ENCODE measurements at regions not wholly inside any gene's neighbourhood (a gene's known extent, or its start where the extent isn't known, plus 50 kb on each side); places are given as distances from the start of the nearest gene placed in this dataset.

GRCh38 chr6:91045161-91045560, 458.3 kb upstream of the MAP3K7 start:
- TF ChIP-seq, protein P1, sequence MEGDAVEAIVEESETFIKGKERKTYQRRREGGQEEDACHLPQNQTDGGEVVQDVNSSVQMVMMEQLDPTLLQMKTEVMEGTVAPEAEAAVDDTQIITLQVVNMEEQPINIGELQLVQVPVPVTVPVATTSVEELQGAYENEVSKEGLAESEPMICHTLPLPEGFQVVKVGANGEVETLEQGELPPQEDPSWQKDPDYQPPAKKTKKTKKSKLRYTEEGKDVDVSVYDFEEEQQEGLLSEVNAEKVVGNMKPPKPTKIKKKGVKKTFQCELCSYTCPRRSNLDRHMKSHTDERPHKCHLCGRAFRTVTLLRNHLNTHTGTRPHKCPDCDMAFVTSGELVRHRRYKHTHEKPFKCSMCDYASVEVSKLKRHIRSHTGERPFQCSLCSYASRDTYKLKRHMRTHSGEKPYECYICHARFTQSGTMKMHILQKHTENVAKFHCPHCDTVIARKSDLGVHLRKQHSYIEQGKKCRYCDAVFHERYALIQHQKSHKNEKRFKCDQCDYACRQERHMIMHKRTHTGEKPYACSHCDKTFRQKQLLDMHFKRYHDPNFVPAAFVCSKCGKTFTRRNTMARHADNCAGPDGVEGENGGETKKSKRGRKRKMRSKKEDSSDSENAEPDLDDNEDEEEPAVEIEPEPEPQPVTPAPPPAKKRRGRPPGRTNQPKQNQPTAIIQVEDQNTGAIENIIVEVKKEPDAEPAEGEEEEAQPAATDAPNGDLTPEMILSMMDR (IDR thresholded peaks at IDR 0.05): no peak
- no peak for TF ChIP-seq POLR2A (IDR thresholded peaks at IDR 0.05)

Measured in thyroid gland (tissue), 4 donors.